ENCODE measurements at regions not wholly inside any gene's neighbourhood (a gene's known extent, or its start where the extent isn't known, plus 50 kb on each side); places are given as distances from the start of the nearest gene placed in this dataset.

GRCh38 chr2:49490710-49491109 lies 336.4 kb upstream of the FSHR start:
- Histone ChIP-seq H3K9ac (ENCODE audit: extremely low read depth, insufficient read length, low read length) (no peak overlapping the region), H3K18ac (ENCODE audit: insufficient read length, low read depth, low read length) (no peak overlapping the region), H3K4me1 (ENCODE audit: insufficient read depth, low read length) (no peaks in the 10 kb centered on the region), H3K14ac (ENCODE audit: insufficient read depth, low read length) (no peak overlapping the region), H2BK12ac (ENCODE audit: insufficient read length, low read depth, low read length) (no peak overlapping the region), H2BK120ac (ENCODE audit: low read depth, low read length, poor library complexity, severe bottlenecking) (no peak overlapping the region), H3K79me1 (ENCODE audit: insufficient read depth, low read depth, low read length, poor library complexity, severe bottlenecking) (no peaks in the 10 kb centered on the region), H2BK20ac (ENCODE audit: low read depth, low read length, poor library complexity, severe bottlenecking) (no peak overlapping the region), H3K23me2 (ENCODE audit: insufficient read length, low read depth, low read length, poor library complexity, severe bottlenecking) (no peaks in the 10 kb centered on the region), H2AK5ac (ENCODE audit: insufficient read length, low read length) (no peak overlapping the region), H4K8ac (replicated peaks; ENCODE audit: insufficient read length, low read depth, low read length) (no peak overlapping the region), H2AFZ (ENCODE audit: low read length) (no peak overlapping the region), H4K5ac (ENCODE audit: insufficient read length, low read depth, low read length) (no peak overlapping the region), H3K56ac (ENCODE audit: insufficient read length, low read depth, low read length) (no peak overlapping the region), H3K23ac (ENCODE audit: insufficient read length, low read depth, low read length) (no peak overlapping the region), H4K91ac (ENCODE audit: insufficient read length, low read depth, low read length) (no peak overlapping the region), H3K4me2 (ENCODE audit: insufficient read depth, insufficient read length, low read length) (no peak overlapping the region), H3K4ac (ENCODE audit: low read depth, low read length) (no peak overlapping the region), H3K27me3 (ENCODE audit: insufficient read depth, low read length) (no peaks in the 10 kb centered on the region), H3K9me3 (ENCODE audit: control insufficient read depth, low read depth, low read length) (no peaks in the 10 kb centered on the region), H2BK15ac (ENCODE audit: low read depth, low read length) (no peak overlapping the region), H3K27ac (ENCODE audit: insufficient read length, low read depth, low read length) (no peak overlapping the region), H2BK5ac (ENCODE audit: insufficient read length, low read length) (no peak overlapping the region), H3T11ph (ENCODE audit: low read length) (no peak overlapping the region), H4K20me1 (ENCODE audit: control insufficient read depth, insufficient read depth, insufficient read length) (no peaks in the 10 kb centered on the region), H3K79me2 (ENCODE audit: insufficient read depth, low read length) (no peaks in the 10 kb centered on the region)
- Mint-ChIP-seq H3K36me3 (ENCODE audit: insufficient read depth in 1 of 3, low read depth in 3 of 3) (no peaks in the 10 kb centered on the region; a peak in 1 of 7 replicates), H3K9me3 (no peaks in the 10 kb centered on the region; a peak in 1 of 5 replicates), H3K4me1 (peaks cover 0 to 5% of the 10 kb centered on the region in 2 experiments; a peak in 1 of 4 replicates), H3K27ac (no peak overlapping the region), H3K4me3 (no peak overlapping the region), H3K27me3 (ENCODE audit: low read depth) (no peaks in the 10 kb centered on the region; the same call in 1 of the 2 replicates)
- peak; percentile 88 for DNase-seq
- WGBS (ENCODE audit: extremely low coverage, insufficient read length, low lambda C conversion rate): no CpG with 5 or more reads among the region's 5 CpGs
- TF ChIP-seq, protein P1, sequence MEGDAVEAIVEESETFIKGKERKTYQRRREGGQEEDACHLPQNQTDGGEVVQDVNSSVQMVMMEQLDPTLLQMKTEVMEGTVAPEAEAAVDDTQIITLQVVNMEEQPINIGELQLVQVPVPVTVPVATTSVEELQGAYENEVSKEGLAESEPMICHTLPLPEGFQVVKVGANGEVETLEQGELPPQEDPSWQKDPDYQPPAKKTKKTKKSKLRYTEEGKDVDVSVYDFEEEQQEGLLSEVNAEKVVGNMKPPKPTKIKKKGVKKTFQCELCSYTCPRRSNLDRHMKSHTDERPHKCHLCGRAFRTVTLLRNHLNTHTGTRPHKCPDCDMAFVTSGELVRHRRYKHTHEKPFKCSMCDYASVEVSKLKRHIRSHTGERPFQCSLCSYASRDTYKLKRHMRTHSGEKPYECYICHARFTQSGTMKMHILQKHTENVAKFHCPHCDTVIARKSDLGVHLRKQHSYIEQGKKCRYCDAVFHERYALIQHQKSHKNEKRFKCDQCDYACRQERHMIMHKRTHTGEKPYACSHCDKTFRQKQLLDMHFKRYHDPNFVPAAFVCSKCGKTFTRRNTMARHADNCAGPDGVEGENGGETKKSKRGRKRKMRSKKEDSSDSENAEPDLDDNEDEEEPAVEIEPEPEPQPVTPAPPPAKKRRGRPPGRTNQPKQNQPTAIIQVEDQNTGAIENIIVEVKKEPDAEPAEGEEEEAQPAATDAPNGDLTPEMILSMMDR (conservative IDR thresholded peaks at IDR 0.05): peak; percentile 84; the same call in 2 of the 3 replicates
